ENCODE measurements at regions not wholly inside any gene's neighbourhood (a gene's known extent, or its start where the extent isn't known, plus 50 kb on each side); places are given as distances from the start of the nearest gene placed in this dataset.
"Not testable (repeated sequence)": the region's sequence is repeated elsewhere in the genome, so short reads cannot be mapped to it uniquely, and the experiment has no call there.

GRCh38 chr4:100008048-100008447 lies 58.0 kb upstream of the H2AZ1 start:
- Mint-ChIP-seq H3K27me3 (peaks cover 2% of the 10 kb centered on the region), H3K9me3 (no peaks in the 10 kb centered on the region), H3K4me3 (no peak overlapping the region), H3K4me1 (no peaks in the 10 kb centered on the region), H3K27ac (no peak overlapping the region), H3K36me3 (ENCODE audit: low read depth) (no peaks in the 10 kb centered on the region)
- CTCF ChIA-PET: no interaction called here
- POLR2A ChIA-PET: no interaction called here
- no peak for DNase-seq

DNA sequence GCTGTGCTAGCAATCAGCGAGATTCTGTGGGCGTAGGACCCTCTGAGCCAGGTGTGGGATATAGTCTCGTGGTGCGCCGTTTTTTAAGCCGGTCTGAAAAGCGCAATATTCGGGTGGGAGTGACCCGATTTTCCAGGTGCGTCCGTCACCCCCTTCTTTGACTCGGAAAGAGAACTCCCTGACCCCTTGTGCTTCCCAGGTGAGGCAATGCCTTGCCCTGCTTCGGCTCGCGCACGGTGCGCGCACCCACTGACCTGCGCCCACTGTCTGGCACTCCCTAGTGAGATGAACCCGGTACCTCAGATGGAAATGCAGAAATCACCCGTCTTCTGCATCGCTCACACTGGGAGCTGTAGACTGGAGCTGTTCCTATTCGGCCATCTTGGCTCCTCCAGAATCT lies 56.1 kb upstream of the H2AZ1 start:
- DNase-seq; H3K27ac Mint-ChIP-seq; H3K9me3 Mint-ChIP-seq; CTCF ChIA-PET; H3K27me3 Mint-ChIP-seq; H3K36me3 Mint-ChIP-seq (ENCODE audit: low read depth); H3K4me3 Mint-ChIP-seq; POLR2A ChIA-PET; H3K4me1 Mint-ChIP-seq: not testable (repeated sequence)

Measured in activated CD4-positive, alpha-beta memory T cell treated with anti-CD3 and anti-CD28 coated beads, Interleukin-2, amount 10 ng/mL, durations not matched to agents 7 days and 5 days (primary cell).